HUES6 (cell line): ENCODE measurements at regions not wholly inside any gene's neighbourhood (a gene's known extent, or its start where the extent isn't known, plus 50 kb on each side); places are given as distances from the start of the nearest gene placed in this dataset.

Experiments used
- H3K27ac ChIP-seq: 2 replicates; pipeline ENCODE4 v1.7.0; 2013; ENCODE audit warnings: low read depth, mild to moderate bottlenecking, low read length, inconsistent platforms
- H3K27me3 ChIP-seq: 2 replicates; pipeline ENCODE4 v1.6.1; 2013; ENCODE audit warnings: low read length; ENCODE audit not compliant: control insufficient read depth, insufficient read depth
- H3K36me3 ChIP-seq: 2 replicates; pipeline ENCODE4 v1.6.1; 2013; ENCODE audit warnings: low read length; ENCODE audit not compliant: control insufficient read depth, insufficient read depth
- H3K4me1 ChIP-seq: 2 replicates; pipeline ENCODE4 v1.6.1; 2013; ENCODE audit warnings: low read length; ENCODE audit not compliant: control insufficient read depth, insufficient read depth
- H3K4me3 ChIP-seq: 2 replicates; pipeline ENCODE4 v1.5.1; 2013; ENCODE audit warnings: low read depth, low read length
- H3K9ac ChIP-seq: one replicate; pipeline ENCODE4 v1.6.1; 2013; ENCODE audit warnings: mild to moderate bottlenecking, low read length
- H3K9me3 ChIP-seq: 2 replicates; pipeline ENCODE4 v1.6.1; 2013; ENCODE audit warnings: low read depth, low read length; ENCODE audit not compliant: control insufficient read depth, insufficient read depth

- Histone ChIP-seq H3K4me3 (no peak overlapping the region), H3K9ac (no peak overlapping the region), H3K4me1 (no peaks in the 10 kb centered on the region), H3K36me3 (no peaks in the 10 kb centered on the region), H3K9me3 (no peaks in the 10 kb centered on the region), H3K27me3 (no peaks in the 10 kb centered on the region), H3K27ac (no peak overlapping the region)
Observed at GRCh38 chr7:119545118-119545517, 727.9 kb upstream of the KCND2 start.

- Histone ChIP-seq H3K9me3 (no peaks in the 10 kb centered on the region), H3K9ac (no peak overlapping the region), H3K27me3 (no peaks in the 10 kb centered on the region), H3K4me1 (no peaks in the 10 kb centered on the region), H3K27ac (no peak overlapping the region), H3K36me3 (no peaks in the 10 kb centered on the region), H3K4me3 (no peak overlapping the region)
Observed at GRCh38 chr7:119555788-119556187, 717.2 kb upstream of the KCND2 start.

- Histone ChIP-seq H3K36me3 (no peaks in the 10 kb centered on the region), H3K27ac (no peak overlapping the region), H3K4me1 (no peaks in the 10 kb centered on the region)
Observed at GRCh38 chr7:119556436-119556835, 716.5 kb upstream of the KCND2 start.

GRCh38 chr7:119561751-119562150, 711.2 kb upstream of the KCND2 start:
- Histone ChIP-seq H3K4me1 (no peaks in the 10 kb centered on the region; the same call in 1 of the 2 replicates), H3K4me3 (no peak overlapping the region), H3K9me3 (no peaks in the 10 kb centered on the region), H3K36me3 (no peaks in the 10 kb centered on the region), H3K27me3 (no peaks in the 10 kb centered on the region), H3K9ac (no peak overlapping the region), H3K27ac (no peak overlapping the region)

More at GRCh38 chr7:119556436-119556835, 716.5 kb upstream of the KCND2 start:
- Histone ChIP-seq H3K4me3 (no peak overlapping the region), H3K27me3 (no peaks in the 10 kb centered on the region), H3K9ac (no peak overlapping the region), H3K9me3 (no peaks in the 10 kb centered on the region)

GRCh38 chr7:119562839-119563238, 710.1 kb upstream of the KCND2 start:
- Histone ChIP-seq H3K36me3 (no peaks in the 10 kb centered on the region), H3K27me3 (no peaks in the 10 kb centered on the region), H3K4me3 (no peak overlapping the region), H3K4me1 (no peaks in the 10 kb centered on the region; the same call in 1 of the 2 replicates), H3K27ac (no peak overlapping the region), H3K9me3 (no peaks in the 10 kb centered on the region), H3K9ac (no peak overlapping the region)

- H3K27me3 ChIP-seq = no peaks in the 10 kb centered on the region
- no peak overlapping the region for H3K9ac ChIP-seq
- no peak overlapping the region for H3K4me3 ChIP-seq
- H3K9me3 ChIP-seq = no peaks in the 10 kb centered on the region
- no peaks in the 10 kb centered on the region for H3K4me1 ChIP-seq
- no peaks in the 10 kb centered on the region for H3K36me3 ChIP-seq
- H3K27ac ChIP-seq = no peak overlapping the region
Observed at GRCh38 chr7:119571666-119572065, 701.3 kb upstream of the KCND2 start.

GRCh38 chr7:119572132-119572531, 700.8 kb upstream of the KCND2 start:
- H3K9ac ChIP-seq = no peak overlapping the region
- no peaks in the 10 kb centered on the region for H3K9me3 ChIP-seq
- H3K4me1 ChIP-seq = no peaks in the 10 kb centered on the region
- no peak overlapping the region for H3K4me3 ChIP-seq
- H3K27ac ChIP-seq = no peak overlapping the region
- no peaks in the 10 kb centered on the region for H3K36me3 ChIP-seq
- H3K27me3 ChIP-seq = no peaks in the 10 kb centered on the region

GRCh38 chr7:119572541-119572940, 700.4 kb upstream of the KCND2 start:
- H3K9ac ChIP-seq = no peak overlapping the region
- no peak overlapping the region for H3K27ac ChIP-seq
- no peaks in the 10 kb centered on the region for H3K27me3 ChIP-seq
- no peaks in the 10 kb centered on the region for H3K4me1 ChIP-seq
- no peaks in the 10 kb centered on the region for H3K36me3 ChIP-seq
- no peak overlapping the region for H3K4me3 ChIP-seq
- no peaks in the 10 kb centered on the region for H3K9me3 ChIP-seq

- Histone ChIP-seq H3K27ac (no peak overlapping the region), H3K4me1 (no peaks in the 10 kb centered on the region), H3K36me3 (no peaks in the 10 kb centered on the region), H3K4me3 (no peak overlapping the region), H3K27me3 (no peaks in the 10 kb centered on the region), H3K9me3 (no peaks in the 10 kb centered on the region), H3K9ac (no peak overlapping the region)
Observed at GRCh38 chr7:119578116-119578515, 694.9 kb upstream of the KCND2 start.

GRCh38 chr7:119594956-119595355, 678.0 kb upstream of the KCND2 start:
- Histone ChIP-seq H3K9ac (no peak overlapping the region), H3K4me1 (peaks cover 11% of the 10 kb centered on the region), H3K27me3 (no peaks in the 10 kb centered on the region; the same call in 1 of the 2 replicates), H3K4me3 (no peak overlapping the region), H3K9me3 (no peaks in the 10 kb centered on the region), H3K36me3 (no peaks in the 10 kb centered on the region), H3K27ac (no peak overlapping the region)

- H3K4me3 ChIP-seq = no peak overlapping the region
- H3K4me1 ChIP-seq = peaks cover 11% of the 10 kb centered on the region
- H3K27ac ChIP-seq = no peak overlapping the region
- H3K9ac ChIP-seq = no peak overlapping the region
- no peaks in the 10 kb centered on the region; the same call in 1 of the 2 replicates for H3K27me3 ChIP-seq
- no peaks in the 10 kb centered on the region for H3K9me3 ChIP-seq
- H3K36me3 ChIP-seq = no peaks in the 10 kb centered on the region
Observed at GRCh38 chr7:119596651-119597050, 676.3 kb upstream of the KCND2 start.

GRCh38 chr7:119606297-119606696, 666.7 kb upstream of the KCND2 start:
- H3K4me3 ChIP-seq = no peak overlapping the region
- H3K27me3 ChIP-seq = no peaks in the 10 kb centered on the region
- H3K36me3 ChIP-seq = no peaks in the 10 kb centered on the region
- H3K27ac ChIP-seq = no peak overlapping the region
- H3K9ac ChIP-seq = no peak overlapping the region
- 0 out of 2 replicates have a peak, but pooled peaks cover 2% of the 10 kb centered on the region for H3K4me1 ChIP-seq
- no peaks in the 10 kb centered on the region for H3K9me3 ChIP-seq
